NCI-H1436 treated with DMSO at 0.1 percent for 48 hours (cell line): ENCODE measurements at regions not wholly inside any gene's neighbourhood (a gene's known extent, or its start where the extent isn't known, plus 50 kb on each side); places are given as distances from the start of the nearest gene placed in this dataset.
"Not testable (repeated sequence)": the region's sequence is repeated elsewhere in the genome, so short reads cannot be mapped to it uniquely, and the experiment has no call there.

Experiments used
- DNase-seq: peaks from one replicate; lab custom pipeline; 2025; lab: John Stamatoyannopoulos, UW

GRCh38 chr13:104553186-104553585, 1487.0 kb upstream of the SLC10A2 start:
- DNase-seq, result no peak

- DNase-seq, result no peak
Observed at GRCh38 chr13:104534847-104535246, 1468.6 kb upstream of the SLC10A2 start.

- DNase-seq, result no peak
Observed at GRCh38 chr13:104532132-104532531, 1465.9 kb upstream of the SLC10A2 start.

- no peak for DNase-seq
Observed at GRCh38 chr13:104530741-104531140, 1464.5 kb upstream of the SLC10A2 start.

GRCh38 chr13:104526561-104526960, 1460.3 kb upstream of the SLC10A2 start:
- DNase-seq, result no peak

- DNase-seq, result no peak
Observed at GRCh38 chr13:104525467-104525866, 1459.2 kb upstream of the SLC10A2 start.

- DNase-seq, result no peak
Observed at GRCh38 chr13:104522235-104523072, 1456.2 kb upstream of the SLC10A2 start.

GRCh38 chr13:104510422-104510821, 1444.2 kb upstream of the SLC10A2 start:
- no peak for DNase-seq

- not testable (repeated sequence) for DNase-seq
Observed at GRCh38 chr13:104493502-104493901, 1427.3 kb upstream of the SLC10A2 start.

GRCh38 chr13:104491916-104492315, 1425.7 kb upstream of the SLC10A2 start:
- no peak for DNase-seq

GRCh38 chr13:104487006-104487405, 1420.8 kb upstream of the SLC10A2 start:
- no peak for DNase-seq

- DNase-seq, result no peak
Observed at GRCh38 chr13:104485571-104485970, 1419.4 kb upstream of the SLC10A2 start.

- no peak for DNase-seq
Observed at GRCh38 chr13:104483631-104484030, 1417.4 kb upstream of the SLC10A2 start.

GRCh38 chr13:104477261-104477660, 1411.0 kb upstream of the SLC10A2 start:
- no peak for DNase-seq

GRCh38 chr13:104473936-104474335, 1407.7 kb upstream of the SLC10A2 start:
- DNase-seq, result no peak

GRCh38 chr13:104466016-104466415, 1399.8 kb upstream of the SLC10A2 start:
- no peak for DNase-seq

- no peak for DNase-seq
Observed at GRCh38 chr13:104461049-104461448, 1394.8 kb upstream of the SLC10A2 start.

GRCh38 chr13:104460554-104460953, 1394.3 kb upstream of the SLC10A2 start:
- DNase-seq, result no peak

- no peak for DNase-seq
Observed at GRCh38 chr13:104450006-104450405, 1383.8 kb upstream of the SLC10A2 start.

- no peak for DNase-seq
Observed at GRCh38 chr13:104447348-104447747, 1381.1 kb upstream of the SLC10A2 start.

GRCh38 chr13:104442536-104442935, 1376.3 kb upstream of the SLC10A2 start:
- DNase-seq, result no peak

GRCh38 chr13:104436555-104436954, 1370.3 kb upstream of the SLC10A2 start:
- no peak for DNase-seq

GRCh38 chr13:104431895-104432294, 1365.7 kb upstream of the SLC10A2 start:
- no peak for DNase-seq

- DNase-seq, result no peak
Observed at GRCh38 chr13:104426435-104426834, 1360.2 kb upstream of the SLC10A2 start.
